IMR-90 (cell line): ENCODE measurements at regions not wholly inside any gene's neighbourhood (a gene's known extent, or its start where the extent isn't known, plus 50 kb on each side); places are given as distances from the start of the nearest gene placed in this dataset.
A peak's percentile ranks its signal among the peaks of the same experiment; 100 is the strongest.

ENCODE experiments used
- ATAC-seq: fragments of 200-7000 bp; cut with Tn5 transposase; 2 replicates; pipeline ENCODE4 v1.9.1; 2020; ENCODE audit warnings: low read depth, mild to moderate bottlenecking, moderate library complexity
- BruUV-seq: library from RNA; stranded (reverse); fragments of 400-500 nt; replicated peaks from 2 replicates; lab custom pipeline; 2021; lab: Mats Ljungman, UMichigan
- CTCF ChIA-PET: fragments of 300-600 bp; formaldehyde crosslinking; extraction: SDS; loops from one replicate; lab custom pipeline; 2021; ENCODE audit warnings: antibody characterized with exemption; lab: Yijun Ruan, JAX
- POLR2A ChIA-PET: fragments of 300-600 bp; sonication (Branson Sonifier 250); formaldehyde crosslinking; loops from one replicate; lab custom pipeline; 2022; ENCODE audit warnings: antibody characterized with exemption; ENCODE audit not compliant: unreplicated experiment; lab: Charles Lee
- DNase-seq: peaks from one replicate; pipeline ENCODE4 v3.0.0; 2013
- H2AFZ ChIP-seq: replicated peaks from 2 replicates; pipeline ENCODE3; 2013; ENCODE audit warnings: low read length, mild to moderate bottlenecking; ENCODE audit not compliant: poor library complexity
- H2AK5ac ChIP-seq: 2 replicates; pipeline ENCODE4 v1.6.1; 2013; ENCODE audit warnings: low read depth, low read length, inconsistent platforms
- H2AK9ac ChIP-seq: replicated peaks from 2 replicates; pipeline ENCODE3; 2013; ENCODE audit warnings: mild to moderate bottlenecking, low read depth, low read length, moderate library complexity; ENCODE audit not compliant: poor library complexity
- H2BK120ac ChIP-seq: 2 replicates; pipeline ENCODE4 v1.6.1; 2013; ENCODE audit warnings: low read depth, low read length, inconsistent platforms
- H2BK15ac ChIP-seq: 3 replicates; pipeline ENCODE4 v1.6.1; 2013; ENCODE audit warnings: low read depth, low read length, inconsistent platforms
- H2BK20ac ChIP-seq: 2 replicates; pipeline ENCODE4 v1.6.1; 2013; ENCODE audit warnings: low read depth, mild to moderate bottlenecking, inconsistent platforms, low read length, moderate library complexity
- H2BK5ac ChIP-seq: 2 replicates; pipeline ENCODE4 v1.6.1; 2013; ENCODE audit warnings: mild to moderate bottlenecking, low read depth, low read length, inconsistent platforms; ENCODE audit not compliant: poor library complexity, severe bottlenecking
- H3K14ac ChIP-seq: replicated peaks from 2 replicates; pipeline ENCODE4 v1.6.1; 2013; ENCODE audit warnings: low read depth, low read length, inconsistent platforms
- H3K18ac ChIP-seq: 2 replicates; pipeline ENCODE4 v1.6.1; 2013; ENCODE audit warnings: low read depth, low read length, control low read depth
- H3K23ac ChIP-seq: 2 replicates; pipeline ENCODE4 v1.6.1; 2013; ENCODE audit warnings: low read depth, low read length, inconsistent platforms
- H3K27ac ChIP-seq: 2 replicates; pipeline ENCODE4 v1.5.1; 2013; ENCODE audit warnings: mild to moderate bottlenecking, control low read depth, low read length; ENCODE audit not compliant: insufficient read depth
- H3K27me3 ChIP-seq: 2 replicates; pipeline ENCODE4 v1.6.1; 2013; ENCODE audit warnings: low read length; ENCODE audit not compliant: control insufficient read depth, insufficient read depth
- H3K36me3 ChIP-seq: 2 replicates; pipeline ENCODE4 v1.6.1; 2013; ENCODE audit warnings: low read length, mixed read lengths; ENCODE audit not compliant: control insufficient read depth, insufficient read depth
- H3K4ac ChIP-seq: 2 replicates; pipeline ENCODE4 v1.6.1; 2013; ENCODE audit warnings: low read depth, low read length, inconsistent platforms
- H3K4me1 ChIP-seq: 2 replicates; pipeline ENCODE4 v1.6.1; 2013; ENCODE audit warnings: low read length, mixed read lengths; ENCODE audit not compliant: control insufficient read depth, insufficient read depth
- H3K4me2 ChIP-seq: 2 replicates; pipeline ENCODE4 v1.6.1; 2013; ENCODE audit warnings: low read depth, mild to moderate bottlenecking, control low read depth, low read length, moderate library complexity
- H3K4me3 ChIP-seq: 2 replicates; pipeline ENCODE4 v1.5.1; 2013; ENCODE audit warnings: low read depth, mild to moderate bottlenecking, control low read depth, low read length, moderate library complexity; ENCODE audit not compliant: insufficient read depth
- H3K56ac ChIP-seq: 2 replicates; pipeline ENCODE4 v1.6.1; 2013; ENCODE audit warnings: low read length, inconsistent platforms; ENCODE audit not compliant: insufficient read depth; ENCODE audit errors: extremely low read depth
- H3K79me1 ChIP-seq, 2 experiments: 2 replicates each; pipeline ENCODE4 v1.6.1; 2013; ENCODE audit warnings: low read length in 2 of 2, inconsistent platforms in 1 of 2, low read depth in 1 of 2
- H3K9ac ChIP-seq: 2 replicates; pipeline ENCODE4 v1.6.1; 2013; ENCODE audit warnings: low read depth, low read length, control low read depth
- H3K9me1 ChIP-seq: 2 replicates; pipeline ENCODE4 v1.6.1; 2013; ENCODE audit warnings: low read length, inconsistent platforms; ENCODE audit not compliant: insufficient read depth
- H3K9me3 ChIP-seq: 2 replicates; pipeline ENCODE4 v1.6.1; 2013; ENCODE audit warnings: low read length; ENCODE audit not compliant: control insufficient read depth, insufficient read depth
- H4K20me1 ChIP-seq: 2 replicates; pipeline ENCODE4 v1.6.1; 2013; ENCODE audit warnings: low read length, inconsistent platforms; ENCODE audit not compliant: insufficient read depth
- H4K5ac ChIP-seq: 2 replicates; pipeline ENCODE4 v1.6.1; 2013; ENCODE audit warnings: mild to moderate bottlenecking, low read depth, low read length, control low read depth
- H4K8ac ChIP-seq, 2 experiments: 2 replicates each; pipeline ENCODE4 v1.6.1; 2013; ENCODE audit warnings: low read depth in 2 of 2, low read length in 2 of 2, control low read depth in 1 of 2, inconsistent platforms in 1 of 2
- H4K91ac ChIP-seq: 2 replicates; pipeline ENCODE4 v1.6.1; 2013; ENCODE audit warnings: low read depth, low read length, inconsistent platforms; ENCODE audit not compliant: insufficient read depth
- FOS ChIP-seq: fragments of 150-350 bp; IDR thresholded peaks from 2 replicates; pipeline ENCODE4 v1.6.1; 2016; ENCODE audit warnings: low read depth, low read length
- WGBS, 2 experiments: methylation state at CpG; one replicate each; pipeline versions ENCODE4 v1.1.5 to v1.1.7; 2013; ENCODE audit warnings: missing lambda C conversion rate in 2 of 2; ENCODE audit not compliant: insufficient read length in 1 of 2; ENCODE audit errors: extremely low coverage in 2 of 2; 5-methylcytosine and 5-hydroxymethylcytosine counted together
- dilution Hi-C: fragments of 300-500 bp; cut with HindIII; formaldehyde crosslinking; loops from one replicate; pipeline ENCODE4 v1.14.3; 2018; ENCODE audit warnings: low sequenced_read_pairs; ENCODE audit not compliant: unreplicated experiment
- in situ Hi-C: fragments of 300-500 bp; cut with MboI; formaldehyde crosslinking; loops from 3 replicates; pipeline ENCODE4 v1.14.3; 2019; ENCODE audit warnings: low sequenced_read_pairs, inconsistent platforms, mixed read lengths
- intact Hi-C: fragments of 100-400 bp; cut with micrococcal nuclease; formaldehyde crosslinking; loops from 2 replicates; pipeline ENCODE4 v1.10.0; 2022
- TF ChIP-seq, protein P1 (sequence below): fragments of 150-350 bp; IDR thresholded peaks from 2 replicates; pipeline ENCODE4 v1.6.1; 2016; ENCODE audit warnings: low read depth, mild to moderate bottlenecking, low read length, moderate library complexity, borderline replicate concordance

DNA sequence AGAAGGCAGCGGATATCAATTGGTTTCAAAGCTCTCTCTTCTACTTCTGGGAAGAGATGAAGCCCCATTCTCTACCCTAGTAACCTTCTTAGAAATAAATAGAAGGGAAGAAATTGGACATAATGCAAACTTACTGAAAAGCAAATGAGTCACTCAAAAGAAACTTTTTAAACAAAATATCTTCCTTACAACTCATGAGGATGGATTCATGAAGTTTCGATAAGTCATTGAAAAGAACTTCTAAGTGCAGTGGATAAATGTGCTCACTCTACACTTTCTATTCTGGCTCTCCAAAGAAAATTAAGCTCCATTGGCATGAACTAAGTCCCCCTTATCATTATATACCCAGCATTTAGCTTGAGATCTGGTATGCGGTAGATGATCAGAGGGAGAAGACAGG is 899.5 kb downstream of the RPS29 start:
- Histone ChIP-seq H2BK20ac (peak overlapping the region; percentile 88), H2BK15ac (0 out of 3 replicates have a peak overlapping the region, but pooled peaks have one; percentile 15), H3K56ac (0 out of 2 replicates have a peak overlapping the region, but pooled peaks have one; percentile 57), H3K4me3 (no peak overlapping the region), H3K23ac (no peak overlapping the region; the same call in 1 of the 2 replicates), H3K9ac (no peak overlapping the region), H4K20me1 (no peaks in the 10 kb centered on the region), H3K27ac (peak overlapping the region; percentile 16; the same call in 1 of the 2 replicates), H2BK120ac (peak overlapping the region; percentile 93), H3K14ac (peak overlapping the region; percentile 76; the same call in 1 of the 2 replicates), H3K4me1 (peaks cover 4% of the 10 kb centered on the region), H2AFZ (no peak overlapping the region), H4K8ac (peak overlapping the region in 1 of 2 experiments; percentile 83; a peak in 2 of 4 replicates), H3K27me3 (no peaks in the 10 kb centered on the region), H2AK5ac (peak overlapping the region; percentile 27; the same call in 1 of the 2 replicates), H3K79me1 (no peaks in the 10 kb centered on the region), H2BK5ac (peak overlapping the region; percentile 99), H3K18ac (peak overlapping the region; percentile 82; the same call in 1 of the 2 replicates), H3K9me3 (no peaks in the 10 kb centered on the region), H3K36me3 (no peaks in the 10 kb centered on the region), H2AK9ac (no peak overlapping the region), H3K9me1 (no peaks in the 10 kb centered on the region), H4K91ac (peak overlapping the region; percentile 59), H3K4ac (peak overlapping the region; percentile 60; the same call in 1 of the 2 replicates), H4K5ac (peak overlapping the region; percentile 91; the same call in 1 of the 2 replicates), H3K4me2 (peak overlapping the region; percentile 68; the same call in 1 of the 2 replicates)
- in situ Hi-C loops (no loop called here), dilution Hi-C loops (no loop called here), intact Hi-C loops (no loop called here)
- peak; percentile 51 for DNase-seq
- POLR2A ChIA-PET, result no interaction called here
- ATAC-seq, result peak; percentile 68
- no TSS peak for BruUV-seq
- CTCF ChIA-PET, result no interaction called here
- TF ChIP-seq FOS, result no peak
- TF ChIP-seq, protein P1, sequence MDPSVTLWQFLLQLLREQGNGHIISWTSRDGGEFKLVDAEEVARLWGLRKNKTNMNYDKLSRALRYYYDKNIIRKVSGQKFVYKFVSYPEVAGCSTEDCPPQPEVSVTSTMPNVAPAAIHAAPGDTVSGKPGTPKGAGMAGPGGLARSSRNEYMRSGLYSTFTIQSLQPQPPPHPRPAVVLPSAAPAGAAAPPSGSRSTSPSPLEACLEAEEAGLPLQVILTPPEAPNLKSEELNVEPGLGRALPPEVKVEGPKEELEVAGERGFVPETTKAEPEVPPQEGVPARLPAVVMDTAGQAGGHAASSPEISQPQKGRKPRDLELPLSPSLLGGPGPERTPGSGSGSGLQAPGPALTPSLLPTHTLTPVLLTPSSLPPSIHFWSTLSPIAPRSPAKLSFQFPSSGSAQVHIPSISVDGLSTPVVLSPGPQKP, result no peak
- 100% methylated on average over 1 of the region's 3 CpGs; no CpG with 5 or more reads in 1 of the 2 experiments for WGBS, 2 experiments
